Thyroid gland (tissue), 4 donors: ENCODE measurements at regions not wholly inside any gene's neighbourhood (a gene's known extent, or its start where the extent isn't known, plus 50 kb on each side); places are given as distances from the start of the nearest gene placed in this dataset.

Source experiments
- POLR2A ChIP-seq, 2 donors: fragments of 450-650 bp; IDR thresholded peaks; one replicate each; pipeline ENCODE4 v1.6.1; 2017; ENCODE audit warnings: antibody characterized with exemption in 2 of 2, mild to moderate bottlenecking in 2 of 2, moderate library complexity in 1 of 2
- TF ChIP-seq, protein P1 (sequence below), 6 experiments: fragments of 200-600 bp in 3 of 6; fragments of 450-650 bp in 3 of 6; sonication (generic) in 3 of 6; IDR thresholded peaks; one replicate each; pipeline ENCODE4 v1.5.1; 2016 to 2019; ENCODE audit warnings: antibody characterized with exemption in 6 of 6, mild to moderate bottlenecking in 2 of 6, inconsistent platforms in 1 of 6, moderate library complexity in 1 of 6

DNA sequence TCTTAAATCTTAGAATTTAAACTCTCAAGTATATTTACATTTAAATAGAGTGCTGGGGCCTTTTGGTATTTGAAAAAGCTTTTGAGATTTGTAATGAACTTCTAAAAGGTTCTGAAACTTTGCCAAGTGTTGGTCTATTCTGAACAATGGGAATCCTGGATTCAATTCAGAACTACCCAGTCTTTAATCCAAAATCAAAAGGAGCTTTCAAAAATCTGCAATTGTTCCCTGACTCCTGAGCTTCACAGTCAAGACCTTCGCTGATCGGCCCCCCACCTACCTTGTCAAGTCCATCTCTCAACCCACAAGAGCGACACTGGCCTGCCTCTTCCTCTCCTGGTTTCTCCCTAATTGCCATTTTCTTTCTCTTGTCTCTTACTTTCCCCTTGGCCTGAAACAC, 666.1 kb upstream of the BOD1L1 start:
- TF ChIP-seq, protein P1, sequence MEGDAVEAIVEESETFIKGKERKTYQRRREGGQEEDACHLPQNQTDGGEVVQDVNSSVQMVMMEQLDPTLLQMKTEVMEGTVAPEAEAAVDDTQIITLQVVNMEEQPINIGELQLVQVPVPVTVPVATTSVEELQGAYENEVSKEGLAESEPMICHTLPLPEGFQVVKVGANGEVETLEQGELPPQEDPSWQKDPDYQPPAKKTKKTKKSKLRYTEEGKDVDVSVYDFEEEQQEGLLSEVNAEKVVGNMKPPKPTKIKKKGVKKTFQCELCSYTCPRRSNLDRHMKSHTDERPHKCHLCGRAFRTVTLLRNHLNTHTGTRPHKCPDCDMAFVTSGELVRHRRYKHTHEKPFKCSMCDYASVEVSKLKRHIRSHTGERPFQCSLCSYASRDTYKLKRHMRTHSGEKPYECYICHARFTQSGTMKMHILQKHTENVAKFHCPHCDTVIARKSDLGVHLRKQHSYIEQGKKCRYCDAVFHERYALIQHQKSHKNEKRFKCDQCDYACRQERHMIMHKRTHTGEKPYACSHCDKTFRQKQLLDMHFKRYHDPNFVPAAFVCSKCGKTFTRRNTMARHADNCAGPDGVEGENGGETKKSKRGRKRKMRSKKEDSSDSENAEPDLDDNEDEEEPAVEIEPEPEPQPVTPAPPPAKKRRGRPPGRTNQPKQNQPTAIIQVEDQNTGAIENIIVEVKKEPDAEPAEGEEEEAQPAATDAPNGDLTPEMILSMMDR (IDR thresholded peaks at IDR 0.05) = no peak
- no peak for TF ChIP-seq POLR2A (IDR thresholded peaks at IDR 0.05)
